Activated CD4-positive, alpha-beta T cell treated with anti-CD3 and anti-CD28 coated beads, Interleukin-2, amount 50 U/mL, for 1 hour (primary cell): ENCODE measurements at regions not wholly inside any gene's neighbourhood (a gene's known extent, or its start where the extent isn't known, plus 50 kb on each side); places are given as distances from the start of the nearest gene placed in this dataset.

ENCODE experiments used
- DNase-seq: peaks from one replicate; pipeline ENCODE4 v3.0.0-alpha.2; 2020

DNA sequence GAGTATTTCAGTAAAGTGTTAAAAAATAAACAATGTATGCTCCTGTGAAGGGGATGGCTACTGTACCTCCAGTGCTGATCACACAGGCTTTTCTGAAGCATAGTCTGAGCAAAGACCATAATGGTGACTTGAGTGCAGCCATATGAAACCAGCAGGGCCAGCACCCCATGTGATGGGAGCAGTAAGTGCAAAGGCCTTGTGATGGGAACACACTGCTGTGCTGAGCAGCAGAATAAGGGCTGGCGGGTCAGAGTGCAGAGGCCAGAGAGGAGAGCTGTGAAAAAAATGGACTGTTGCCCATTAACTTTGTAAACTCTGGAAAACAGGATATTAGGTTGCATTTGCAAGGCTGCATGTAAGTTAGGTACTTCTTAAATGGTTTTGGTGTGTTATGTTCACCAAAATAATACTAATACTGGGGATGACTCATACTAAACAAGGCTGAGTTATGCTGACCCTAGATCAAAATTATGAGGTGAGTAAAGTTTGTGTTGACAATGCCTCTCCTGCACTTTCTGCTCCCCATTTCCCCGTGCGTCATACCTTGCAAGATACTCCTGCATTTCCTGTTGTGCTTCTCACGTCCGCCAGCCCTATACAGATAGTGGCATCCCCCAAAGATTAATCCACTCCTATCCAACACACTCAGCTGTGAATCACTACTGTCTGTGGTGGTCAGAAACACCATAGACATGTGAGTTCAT is 67.0 kb upstream of the FAM9A start:
- no peak for DNase-seq

DNA sequence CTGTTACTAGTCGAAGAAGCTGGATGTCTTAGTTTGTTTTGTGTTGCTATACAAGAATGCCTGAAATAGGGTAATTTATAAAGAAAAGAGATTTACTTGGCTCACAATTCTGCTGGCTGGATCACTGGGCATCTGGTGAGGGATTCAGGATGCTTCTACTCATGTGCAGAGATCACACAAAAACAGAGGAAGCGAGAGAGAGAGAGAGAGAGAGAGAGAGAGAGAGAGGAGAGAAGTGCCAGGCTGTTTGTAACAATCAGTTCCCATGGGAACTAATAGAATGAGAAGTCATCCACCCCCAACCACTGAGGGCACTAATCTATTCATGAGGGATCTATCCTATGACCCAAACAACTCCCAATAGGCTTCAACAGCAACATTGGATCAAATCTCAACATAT is 66.2 kb upstream of the FAM9A start:
- no peak for DNase-seq

DNA sequence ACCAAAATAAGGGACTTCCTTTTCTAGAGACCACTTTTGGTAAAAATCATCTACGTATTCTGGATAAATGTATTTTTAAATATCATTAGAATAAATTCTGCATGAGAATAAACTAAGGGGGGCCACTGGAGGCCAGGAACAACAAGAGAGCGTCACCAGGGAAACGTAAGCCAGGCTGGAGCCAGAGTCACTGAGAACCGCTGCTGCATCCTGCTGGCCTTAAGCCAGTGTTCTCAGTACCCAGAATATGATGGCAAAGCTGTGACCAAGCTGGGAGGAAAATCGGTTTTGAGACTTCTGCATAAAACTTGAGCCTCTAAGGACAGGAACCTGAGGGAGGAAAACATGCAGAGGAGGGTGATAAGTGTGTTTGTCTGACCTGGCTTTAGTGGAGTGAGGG is 63.0 kb upstream of the FAM9A start:
- no peak for DNase-seq

DNA sequence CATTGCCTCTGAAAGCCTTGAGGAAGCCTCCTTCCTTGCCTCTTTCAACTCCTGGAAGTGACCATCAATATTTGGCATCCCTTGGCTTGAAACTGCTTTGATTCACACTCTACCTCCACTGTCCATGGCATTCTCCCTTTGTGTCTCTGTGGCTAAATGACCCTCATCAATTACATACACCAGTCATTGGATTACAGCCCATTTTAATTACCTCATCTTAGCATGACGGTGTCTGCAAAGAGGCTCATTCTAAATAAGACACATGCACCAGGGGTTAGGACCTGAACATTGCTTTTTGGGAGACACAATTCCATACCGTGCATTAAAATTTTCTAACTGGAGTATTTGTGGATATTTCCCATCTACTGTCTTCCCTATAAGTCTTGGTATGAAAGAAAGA is 60.7 kb upstream of the FAM9A start:
- DNase-seq = no peak

DNA sequence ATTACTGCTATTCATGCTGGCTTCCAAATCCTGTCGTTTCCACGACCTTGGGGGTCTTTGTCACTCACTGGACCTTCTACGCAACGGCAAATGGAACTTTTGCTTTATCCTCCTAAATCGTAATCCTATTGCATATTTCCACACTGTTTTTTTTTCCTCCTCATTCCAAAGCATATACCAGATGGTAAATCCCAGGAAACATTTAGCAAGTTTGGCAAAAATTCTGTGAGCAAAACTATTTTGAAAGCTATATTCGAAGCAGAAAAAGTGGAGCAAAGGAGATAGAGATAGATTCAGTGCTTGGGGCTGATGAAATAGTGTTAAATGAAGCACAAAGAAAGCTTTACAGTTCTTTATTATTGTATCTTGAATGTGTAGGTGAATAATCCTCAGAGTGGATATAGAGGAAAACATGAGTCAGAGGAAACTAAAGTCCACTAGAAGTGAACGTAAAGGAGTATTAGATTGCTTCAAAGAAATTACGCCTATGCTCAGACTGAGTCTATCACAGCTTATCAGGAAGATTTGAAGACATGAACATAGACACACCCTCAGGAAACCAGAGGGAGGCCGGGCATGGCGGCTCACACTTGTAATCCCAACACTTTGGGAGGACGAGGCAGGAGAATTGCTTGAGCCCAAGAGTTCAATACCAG is 50.2 kb upstream of the FAM9A start:
- no peak for DNase-seq
